Tibial artery (tissue), 4 donors: ENCODE measurements at regions not wholly inside any gene's neighbourhood (a gene's known extent, or its start where the extent isn't known, plus 50 kb on each side); places are given as distances from the start of the nearest gene placed in this dataset.

Source experiments
- DNase-seq, 2 donors: peaks; one replicate each; pipeline ENCODE4 v3.0.0-alpha.2; 2019
- H3K27ac ChIP-seq, 2 donors: fragments of 200-600 bp; sonication (generic) in 1 of 2; 1 replicate in 1 of 2; 2 replicates in 1 of 2; pipeline ENCODE4 v1.5.1; 2018 to 2019; ENCODE audit warnings: mild to moderate bottlenecking in 1 of 2
- H3K27me3 ChIP-seq, 2 donors: fragments of 200-600 bp; sonication (generic) in 1 of 2; one replicate each; pipeline versions ENCODE4 v1.5.1 to v1.6.0; 2016 to 2019
- H3K36me3 ChIP-seq, 3 donors: fragments of 200-600 bp; sonication (generic) in 2 of 3; one replicate each; pipeline ENCODE4 v1.5.1; 2016 to 2019; ENCODE audit warnings: mild to moderate bottlenecking in 2 of 3
- H3K4me1 ChIP-seq, 4 donors: fragments of 200-600 bp; sonication (generic) in 2 of 4; 1 replicate in 3 of 4; 2 replicates in 1 of 4; pipeline ENCODE4 v1.5.1; 2016 to 2019
- H3K4me3 ChIP-seq, 2 donors: fragments of 200-600 bp; sonication (generic) in 1 of 2; 1 replicate in 1 of 2; 2 replicates in 1 of 2; pipeline ENCODE4 v1.5.1; 2018 to 2019; ENCODE audit warnings: mild to moderate bottlenecking in 2 of 2
- H3K9me3 ChIP-seq, 3 donors: fragments of 200-600 bp; sonication (generic) in 1 of 3; one replicate each; pipeline ENCODE4 v1.5.1; 2016 to 2019
- CTCF ChIP-seq, 2 experiments: fragments of 200-600 bp in 1 of 2; fragments of 450-650 bp in 1 of 2; IDR thresholded peaks; one replicate each; pipeline ENCODE4 v1.5.1; 2017 to 2019; ENCODE audit warnings: antibody characterized with exemption in 2 of 2, mild to moderate bottlenecking in 1 of 2, moderate library complexity in 1 of 2
- intact Hi-C: fragments of 100-400 bp; cut with DNase I; formaldehyde crosslinking; loops from one replicate; pipeline ENCODE4 v1.15.0; 2023; ENCODE audit warnings: low total_unique reads

GRCh38 chr2:34849827-34850226, 1250.7 kb upstream of the FAM98A start:
- TF ChIP-seq CTCF (IDR thresholded peaks at IDR 0.05), result no peak
- no peak for DNase-seq
- H3K4me3 ChIP-seq, result no peak overlapping the region
- H3K9me3 ChIP-seq, result peaks cover 0 to 3% (median under 1%) of the 10 kb centered on the region in 3 donors
- no peaks in the 10 kb centered on the region for H3K36me3 ChIP-seq
- no peaks in the 10 kb centered on the region for H3K4me1 ChIP-seq
- H3K27ac ChIP-seq, result no peak overlapping the region
- no peaks in the 10 kb centered on the region for H3K27me3 ChIP-seq
- intact Hi-C loops, result no loop called here

DNA sequence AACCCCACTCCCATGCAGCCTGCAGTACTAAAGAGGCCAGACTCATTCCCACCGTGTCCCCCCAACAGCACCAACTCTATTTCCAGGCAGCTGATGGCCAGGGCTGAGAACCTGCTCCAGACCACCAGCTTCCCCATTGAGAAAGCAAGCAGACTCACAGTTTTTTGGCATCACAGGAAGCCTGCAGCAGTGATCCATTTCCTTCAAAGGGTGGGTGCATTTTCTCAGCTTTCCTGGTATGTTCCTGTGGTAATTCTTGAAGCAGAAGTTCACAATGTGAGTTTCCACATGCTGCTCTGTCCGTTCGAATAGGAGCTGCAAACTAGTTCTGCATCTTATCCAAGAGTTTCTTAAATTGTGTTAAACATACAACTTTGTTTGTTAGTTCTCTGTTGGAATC, 1249.6 kb upstream of the FAM98A start:
- Histone ChIP-seq H3K27me3 (no peaks in the 10 kb centered on the region), H3K27ac (no peak overlapping the region), H3K9me3 (peaks cover 0 to 3% (median 0%) of the 10 kb centered on the region in 3 donors), H3K4me1 (no peaks in the 10 kb centered on the region), H3K4me3 (no peak overlapping the region), H3K36me3 (no peaks in the 10 kb centered on the region)
- DNase-seq, result no peak
- intact Hi-C loops, result no loop called here
- no peak for TF ChIP-seq CTCF (IDR thresholded peaks at IDR 0.05)

DNA sequence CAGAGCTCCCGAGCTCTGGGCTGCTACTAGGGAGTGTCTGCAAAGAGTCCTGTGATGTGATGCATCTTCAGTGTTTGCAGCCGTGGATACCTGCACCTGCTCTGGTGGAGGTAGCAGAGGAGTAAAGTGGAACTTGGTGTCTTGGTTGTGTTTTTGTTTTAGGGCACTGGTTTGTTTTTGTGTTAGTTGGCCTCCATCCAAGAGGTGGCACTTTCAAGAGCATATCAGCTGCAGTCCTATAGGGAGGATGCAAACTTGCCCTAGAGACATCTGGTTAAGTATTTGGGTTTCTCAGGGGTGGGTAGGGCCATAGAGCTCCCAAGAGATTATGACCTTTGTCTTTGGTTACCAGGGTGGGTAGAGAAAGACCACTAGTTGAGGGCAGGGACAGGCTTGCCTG, 1249.0 kb upstream of the FAM98A start:
- Histone ChIP-seq H3K36me3 (no peaks in the 10 kb centered on the region), H3K4me1 (no peaks in the 10 kb centered on the region), H3K27me3 (no peaks in the 10 kb centered on the region), H3K27ac (no peak overlapping the region), H3K4me3 (no peak overlapping the region), H3K9me3 (no peaks in the 10 kb centered on the region)
- DNase-seq, result no peak
- no peak for TF ChIP-seq CTCF (IDR thresholded peaks at IDR 0.05)
- intact Hi-C loops, result no loop called here

DNA sequence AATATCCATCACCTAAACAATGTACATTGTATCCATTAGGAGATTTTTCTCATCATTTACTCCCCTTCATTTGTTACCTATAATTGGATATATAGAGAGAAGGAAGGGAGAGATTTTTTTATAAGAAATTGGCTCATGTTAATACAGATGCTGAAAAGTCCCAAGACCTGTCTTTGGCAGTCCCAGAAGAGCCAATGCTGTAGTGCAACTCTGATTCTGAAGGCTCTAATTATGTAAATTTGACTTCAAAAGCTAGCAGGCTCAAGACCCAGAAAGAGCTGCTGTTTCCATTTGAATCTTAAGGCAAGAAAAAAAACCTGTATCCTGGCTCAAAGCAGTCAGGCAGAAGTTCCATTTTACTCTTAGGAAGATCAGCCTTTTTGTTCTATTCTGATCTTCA, 1245.5 kb upstream of the FAM98A start:
- Histone ChIP-seq H3K4me3 (no peak overlapping the region), H3K36me3 (no peaks in the 10 kb centered on the region), H3K27ac (no peak overlapping the region), H3K27me3 (no peaks in the 10 kb centered on the region), H3K4me1 (no peaks in the 10 kb centered on the region), H3K9me3 (no peaks in the 10 kb centered on the region)
- TF ChIP-seq CTCF (IDR thresholded peaks at IDR 0.05), result no peak
- intact Hi-C loops, result no loop called here
- DNase-seq, result no peak

DNA sequence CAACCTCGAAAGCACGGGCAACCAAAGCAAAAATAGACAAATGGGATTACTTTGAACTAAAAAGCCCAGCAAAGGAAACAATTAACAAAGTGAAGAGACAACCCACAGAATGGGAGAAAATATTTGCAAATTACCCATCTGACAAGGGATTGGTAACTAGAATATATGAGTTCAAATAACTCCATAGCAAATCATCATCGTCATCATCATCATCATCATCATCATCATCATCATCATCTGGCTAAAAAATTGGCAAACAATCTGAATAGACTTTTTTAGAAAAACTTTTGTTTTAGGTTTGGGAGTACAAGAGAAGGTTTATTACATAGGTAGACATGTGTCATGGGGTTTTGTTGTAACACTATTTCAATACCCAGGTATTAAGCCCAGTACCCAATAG, 1239.3 kb upstream of the FAM98A start:
- Histone ChIP-seq H3K27me3 (no peaks in the 10 kb centered on the region), H3K4me1 (no peaks in the 10 kb centered on the region), H3K36me3 (no peaks in the 10 kb centered on the region), H3K9me3 (no peaks in the 10 kb centered on the region), H3K27ac (no peak overlapping the region), H3K4me3 (no peak overlapping the region)
- no peak for TF ChIP-seq CTCF (IDR thresholded peaks at IDR 0.05)
- intact Hi-C loops, result no loop called here
- DNase-seq, result no peak

DNA sequence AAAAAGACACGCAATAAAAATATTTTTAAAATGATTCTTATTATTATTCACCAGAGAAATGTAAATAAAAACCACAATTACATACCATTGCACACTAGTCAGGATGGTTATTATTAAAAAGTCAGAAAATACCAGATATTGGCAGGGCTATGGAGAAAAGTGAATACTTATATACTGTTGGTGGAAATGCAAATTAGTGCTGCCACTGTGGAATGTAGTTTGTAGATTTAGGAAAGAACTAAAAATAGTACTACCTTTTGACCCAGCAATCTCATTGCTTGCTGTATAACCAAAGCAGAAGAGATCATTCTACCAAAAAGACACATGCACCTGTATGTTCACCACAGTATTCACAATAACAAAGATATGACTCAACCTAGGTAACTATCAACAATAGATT, 1237.3 kb upstream of the FAM98A start:
- Histone ChIP-seq H3K36me3 (no peaks in the 10 kb centered on the region), H3K27ac (no peak overlapping the region), H3K4me1 (no peaks in the 10 kb centered on the region), H3K27me3 (no peaks in the 10 kb centered on the region), H3K4me3 (no peak overlapping the region), H3K9me3 (no peaks in the 10 kb centered on the region)
- no peak for TF ChIP-seq CTCF (IDR thresholded peaks at IDR 0.05)
- no peak for DNase-seq
- intact Hi-C loops, result no loop called here
